ENCODE measurements at regions not wholly inside any gene's neighbourhood (a gene's known extent, or its start where the extent isn't known, plus 50 kb on each side); places are given as distances from the start of the nearest gene placed in this dataset.

GRCh38 chr20:11278461-11278860 is 604.7 kb upstream of the JAG1 start:
- CTCF ChIA-PET (ENCODE audit: partially characterized antibody): interaction anchor here (0.6 to 1.6 kb wide), 4 partner anchors 11 to 1661 kb away, joined by 3 to 4 read pairs (median 4); no protein-coding TSS in a partner anchor
- H3K23ac ChIP-seq (ENCODE audit: insufficient read length): no peak overlapping the region
- H3K79me2 ChIP-seq (ENCODE audit: control insufficient read depth in 1 of 2, insufficient read depth in 2 of 2, low read length in 2 of 2): no peaks in the 10 kb centered on the region
- H3K4me1 ChIP-seq (replicated peaks in 1 of 4; ENCODE audit: control insufficient read depth in 3 of 4, insufficient read depth in 4 of 4, low read length in 3 of 4): no peaks in the 10 kb centered on the region; a peak in 1 of 7 replicates
- H3K27ac ChIP-seq (ENCODE audit: low read depth, low read length): no peak overlapping the region
- H3K9me3 ChIP-seq (ENCODE audit: insufficient read depth in 2 of 2, low read depth in 1 of 2, low read length in 1 of 2): no peaks in the 10 kb centered on the region
- H4K20me1 ChIP-seq (replicated peaks in 1 of 2; ENCODE audit: control insufficient read depth in 1 of 2, insufficient read depth in 2 of 2, low read length in 2 of 2): no peaks in the 10 kb centered on the region
- no peak overlapping the region for H4K8ac ChIP-seq (ENCODE audit: extremely low read depth, insufficient read depth, low read length)
- no peak overlapping the region for H3K4me3 ChIP-seq (ENCODE audit: extremely low read depth in 1 of 4, insufficient read depth in 2 of 4, low read depth in 3 of 4, low read length in 4 of 4)
- no peaks in the 10 kb centered on the region for H3K27me3 ChIP-seq (replicated peaks in 1 of 4; ENCODE audit: control insufficient read depth in 3 of 4, extremely low read depth in 1 of 4, insufficient read depth in 3 of 4, low read length in 3 of 4)
- POLR2A ChIA-PET (ENCODE audit: partially characterized antibody): no interaction called here
- H3K79me1 ChIP-seq (ENCODE audit: low read depth, low read length): no peaks in the 10 kb centered on the region
- no peak overlapping the region; the same call in 1 of the 2 replicates for H2BK20ac ChIP-seq (ENCODE audit: low read length)
- H3K23me2 ChIP-seq (ENCODE audit: low read depth, low read length): no peaks in the 10 kb centered on the region; the same call in 1 of the 2 replicates
- DNase-seq (ENCODE audit: low read depth in 1 of 2, low spot score in 2 of 2) (no peak), FAIRE-seq (no peak)
- no peak overlapping the region for H2BK12ac ChIP-seq (ENCODE audit: low read depth, low read length)
- no peak overlapping the region for H4K5ac ChIP-seq (ENCODE audit: insufficient read length, low read depth, low read length)
- no peak overlapping the region for H3K56ac ChIP-seq (replicated peaks; ENCODE audit: insufficient read length, low read depth, low read length)
- no peak overlapping the region for H3K14ac ChIP-seq (ENCODE audit: insufficient read length)
- H4K91ac ChIP-seq (replicated peaks; ENCODE audit: insufficient read length, low read length): no peak overlapping the region
- no peak overlapping the region for H3K4ac ChIP-seq (replicated peaks; ENCODE audit: insufficient read length, low read depth, low read length)
- H2AFZ ChIP-seq (ENCODE audit: low read length): no peak overlapping the region
- no peak overlapping the region for H2BK5ac ChIP-seq (ENCODE audit: low read depth, low read length)
- no peak overlapping the region for H3K18ac ChIP-seq (ENCODE audit: extremely low read depth, low read length)
- TF ChIP-seq CREB1 (IDR thresholded peaks at IDR 0.05) (no peak), CBX5 (IDR thresholded peaks at IDR 0.05; ENCODE audit: low read depth, low read length) (no peak), BACH1 (IDR thresholded peaks at IDR 0.05; ENCODE audit: low read length) (no peak)
- H2AK5ac ChIP-seq (ENCODE audit: low read depth, low read length): no peak overlapping the region
- H3K9ac ChIP-seq (replicated peaks in 1 of 4; ENCODE audit: extremely low read depth in 1 of 4, low read depth in 3 of 4, low read length in 3 of 4): no peak overlapping the region
- H2BK15ac ChIP-seq (ENCODE audit: low read length): no peak overlapping the region
- WGBS, 2 experiments (ENCODE audit: extremely low coverage in 1 of 2, insufficient coverage in 1 of 2, insufficient read length in 1 of 2, insufficient replicate concordance in 2 of 2, low coverage in 1 of 2, low lambda C conversion rate in 2 of 2, missing lambda C conversion rate in 1 of 2): 92% methylated on average over 2 of the region's 2 CpGs; no CpG with 5 or more reads in 1 of the 2 experiments
- H3K36me3 ChIP-seq (ENCODE audit: control insufficient read depth in 2 of 4, insufficient read depth in 4 of 4, low read length in 3 of 4): no peaks in the 10 kb centered on the region
- no peak overlapping the region for H3K4me2 ChIP-seq (ENCODE audit: insufficient read depth in 1 of 2, low read depth in 2 of 2, low read length in 2 of 2)
- H2BK120ac ChIP-seq (replicated peaks; ENCODE audit: low read depth, low read length): no peak overlapping the region

All from H1 (cell line).